Superior temporal gyrus (tissue), 1 donor: ENCODE measurements at regions not wholly inside any gene's neighbourhood (a gene's known extent, or its start where the extent isn't known, plus 50 kb on each side); places are given as distances from the start of the nearest gene placed in this dataset.

ENCODE experiments used
- DNase-seq: peaks from one replicate; pipeline ENCODE4 v3.0.0-alpha.2; 2016; ENCODE audit errors: extremely low spot score

GRCh38 chr5:54612711-54613110 is 95.2 kb downstream of the SNX18 start:
- no peak for DNase-seq

- DNase-seq = no peak
Measured at GRCh38 chr5:54611290-54611951, 93.9 kb downstream of the SNX18 start.

GRCh38 chr5:54610197-54610944 is 92.8 kb downstream of the SNX18 start:
- no peak for DNase-seq

- no peak for DNase-seq
Measured at GRCh38 chr5:54608423-54609085, 91.0 kb downstream of the SNX18 start.

- DNase-seq = no peak
Measured at GRCh38 chr5:54607006-54607405, 89.4 kb downstream of the SNX18 start.

GRCh38 chr5:54603372-54603771 is 85.8 kb downstream of the SNX18 start:
- DNase-seq = no peak

- DNase-seq = no peak
Measured at GRCh38 chr5:54602475-54602874, 84.9 kb downstream of the SNX18 start.

GRCh38 chr5:54601411-54602230 is 84.1 kb downstream of the SNX18 start:
- no peak for DNase-seq
